ENCODE measurements at regions not wholly inside any gene's neighbourhood (a gene's known extent, or its start where the extent isn't known, plus 50 kb on each side); places are given as distances from the start of the nearest gene placed in this dataset.

DNA sequence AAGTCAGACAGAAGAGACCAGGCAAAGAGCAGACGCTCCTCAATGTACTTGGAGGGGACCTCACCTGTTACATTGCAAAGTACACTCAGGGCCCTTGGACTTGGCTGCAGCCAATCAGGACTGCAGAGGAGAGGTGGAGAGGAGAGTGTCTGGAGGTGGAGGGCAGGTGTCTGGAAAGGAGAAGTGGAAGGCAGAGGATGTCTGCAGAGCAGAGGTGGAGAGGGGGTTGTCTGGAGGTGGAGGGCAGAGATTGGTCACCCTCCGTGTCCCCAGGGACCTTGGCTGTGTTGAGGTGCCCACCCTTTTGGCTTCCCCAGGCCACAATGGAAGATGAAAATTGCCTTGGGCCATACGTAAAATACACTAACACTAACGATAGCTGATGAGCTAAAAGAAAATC, 241.3 kb upstream of the IRX2 start:
- TF ChIP-seq, protein P1, sequence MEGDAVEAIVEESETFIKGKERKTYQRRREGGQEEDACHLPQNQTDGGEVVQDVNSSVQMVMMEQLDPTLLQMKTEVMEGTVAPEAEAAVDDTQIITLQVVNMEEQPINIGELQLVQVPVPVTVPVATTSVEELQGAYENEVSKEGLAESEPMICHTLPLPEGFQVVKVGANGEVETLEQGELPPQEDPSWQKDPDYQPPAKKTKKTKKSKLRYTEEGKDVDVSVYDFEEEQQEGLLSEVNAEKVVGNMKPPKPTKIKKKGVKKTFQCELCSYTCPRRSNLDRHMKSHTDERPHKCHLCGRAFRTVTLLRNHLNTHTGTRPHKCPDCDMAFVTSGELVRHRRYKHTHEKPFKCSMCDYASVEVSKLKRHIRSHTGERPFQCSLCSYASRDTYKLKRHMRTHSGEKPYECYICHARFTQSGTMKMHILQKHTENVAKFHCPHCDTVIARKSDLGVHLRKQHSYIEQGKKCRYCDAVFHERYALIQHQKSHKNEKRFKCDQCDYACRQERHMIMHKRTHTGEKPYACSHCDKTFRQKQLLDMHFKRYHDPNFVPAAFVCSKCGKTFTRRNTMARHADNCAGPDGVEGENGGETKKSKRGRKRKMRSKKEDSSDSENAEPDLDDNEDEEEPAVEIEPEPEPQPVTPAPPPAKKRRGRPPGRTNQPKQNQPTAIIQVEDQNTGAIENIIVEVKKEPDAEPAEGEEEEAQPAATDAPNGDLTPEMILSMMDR (IDR thresholded peaks at IDR 0.05): no peak
- no peak for TF ChIP-seq POLR2AphosphoS5 (IDR thresholded peaks at IDR 0.05)
- TF ChIP-seq POLR2A (IDR thresholded peaks at IDR 0.05): no peak

Data from transverse colon (tissue), 4 donors.